GM12891 (cell line): ENCODE measurements at regions not wholly inside any gene's neighbourhood (a gene's known extent, or its start where the extent isn't known, plus 50 kb on each side); places are given as distances from the start of the nearest gene placed in this dataset.
"Not testable (repeated sequence)": the region's sequence is repeated elsewhere in the genome, so short reads cannot be mapped to it uniquely, and the experiment has no call there.

Experiments
- DNase-seq: peaks from one replicate; pipeline ENCODE4 v3.0.0; 2011; ENCODE audit warnings: low spot score; ENCODE audit not compliant: insufficient read length
- FAIRE-seq: peaks from 2 replicates; lab custom pipeline; 2011; peaks lifted over from hg19 to GRCh38; lab: Jason Lieb, UNC
- PAX5 ChIP-seq: IDR thresholded peaks from 2 replicates; pipeline ENCODE4 v1.6.1; 2011; ENCODE audit warnings: low read length, moderate library complexity, mild to moderate bottlenecking; ENCODE audit not compliant: insufficient read depth, severe bottlenecking
- POLR2A ChIP-seq: IDR thresholded peaks from 2 replicates; pipeline ENCODE4 v1.6.1; 2011; ENCODE audit warnings: low read depth, low read length, control low read depth
- POLR2AphosphoS5 ChIP-seq: IDR thresholded peaks from 2 replicates; pipeline ENCODE4 v1.6.1; 2011; ENCODE audit warnings: low read depth, low read length, control low read depth
- POU2F2 ChIP-seq: IDR thresholded peaks from 2 replicates; pipeline ENCODE4 v1.6.1; 2011; ENCODE audit warnings: low read depth, mild to moderate bottlenecking, control low read depth, low read length, moderate library complexity
- SPI1 ChIP-seq: IDR thresholded peaks from 2 replicates; pipeline ENCODE4 v1.6.1; 2011; ENCODE audit warnings: low read depth, low read length, control low read depth
- TAF1 ChIP-seq: IDR thresholded peaks from 2 replicates; pipeline ENCODE4 v1.6.1; 2011; ENCODE audit warnings: low read depth, low read length, control low read depth

GRCh38 chr14:104478656-104479055, 100.9 kb upstream of the C14orf180 start:
- FAIRE-seq = no peak
- TF ChIP-seq SPI1 = no peak
- no peak for TF ChIP-seq POLR2A
- TF ChIP-seq PAX5 = no peak
- no peak for TF ChIP-seq POLR2AphosphoS5
- no peak for TF ChIP-seq POU2F2
- TF ChIP-seq TAF1 = no peak
- no peak for DNase-seq

GRCh38 chr14:104479901-104480300, 99.7 kb upstream of the C14orf180 start:
- TF ChIP-seq POLR2AphosphoS5 (no peak), PAX5 (no peak), SPI1 (no peak), TAF1 (no peak)
- FAIRE-seq = no peak
- DNase-seq = no peak

- FAIRE-seq (no peak), DNase-seq (no peak)
- TF ChIP-seq PAX5 (no peak), POLR2A (no peak), TAF1 (no peak), SPI1 (no peak), POLR2AphosphoS5 (no peak), POU2F2 (no peak)
These were observed 98.2 kb upstream of the C14orf180 start for GRCh38 chr14:104481323-104481722.

- not testable (repeated sequence) for FAIRE-seq
These were observed 97.5 kb upstream of the C14orf180 start for GRCh38 chr14:104482017-104482416.

GRCh38 chr14:104486222-104486923, 93.2 kb upstream of the C14orf180 start:
- DNase-seq = no peak
- TF ChIP-seq PAX5 = no peak
- no peak for TF ChIP-seq POU2F2
- no peak for TF ChIP-seq POLR2AphosphoS5
- TF ChIP-seq POLR2A = no peak
- TF ChIP-seq SPI1 = no peak
- TF ChIP-seq TAF1 = no peak
- FAIRE-seq = no peak

More at GRCh38 chr14:104482017-104482416, 97.5 kb upstream of the C14orf180 start:
- not testable (repeated sequence) for DNase-seq

- no peak for DNase-seq
- no peak for TF ChIP-seq POU2F2
- TF ChIP-seq TAF1 = no peak
- no peak for TF ChIP-seq POLR2A
- TF ChIP-seq POLR2AphosphoS5 = no peak
- TF ChIP-seq SPI1 = no peak
- TF ChIP-seq PAX5 = no peak
- FAIRE-seq = no peak
These were observed 85.1 kb upstream of the C14orf180 start for GRCh38 chr14:104494483-104494882.

GRCh38 chr14:104496095-104496494, 83.5 kb upstream of the C14orf180 start:
- DNase-seq (no peak), FAIRE-seq (no peak)
- TF ChIP-seq POLR2AphosphoS5 (no peak), POLR2A (no peak), POU2F2 (no peak)

GRCh38 chr14:104499784-104500760, 79.5 kb upstream of the C14orf180 start:
- TF ChIP-seq SPI1 (no peak), POU2F2 (no peak), POLR2AphosphoS5 (no peak), PAX5 (no peak), POLR2A (no peak), TAF1 (no peak)
- FAIRE-seq (no peak), DNase-seq (no peak)

- TF ChIP-seq PAX5 (no peak), POLR2AphosphoS5 (no peak), POLR2A (no peak), POU2F2 (no peak), TAF1 (no peak)
- no peak for FAIRE-seq
- no peak for DNase-seq
These were observed 77.5 kb upstream of the C14orf180 start for GRCh38 chr14:104502060-104502459.

GRCh38 chr14:104503691-104504090, 75.9 kb upstream of the C14orf180 start:
- FAIRE-seq (no peak), DNase-seq (no peak)
- no peak for TF ChIP-seq POLR2A
- TF ChIP-seq SPI1 = no peak
- no peak for TF ChIP-seq POU2F2
- no peak for TF ChIP-seq PAX5
- no peak for TF ChIP-seq POLR2AphosphoS5
- TF ChIP-seq TAF1 = no peak
